Osteoblast (primary cell): ENCODE measurements at regions not wholly inside any gene's neighbourhood (a gene's known extent, or its start where the extent isn't known, plus 50 kb on each side); places are given as distances from the start of the nearest gene placed in this dataset.

Source experiments
- DNase-seq: peaks from one replicate; pipeline ENCODE4 v3.0.0; 2011; ENCODE audit warnings: low spot score, mixed read lengths; ENCODE audit not compliant: insufficient read length; ENCODE audit errors: missing footprints
- H2AFZ ChIP-seq: 2 replicates; pipeline ENCODE4 v1.6.0; 2011; ENCODE audit warnings: mild to moderate bottlenecking, low read length
- H3K27ac ChIP-seq: 2 replicates; pipeline ENCODE4 v1.5.1; 2011; ENCODE audit warnings: mild to moderate bottlenecking, low read depth, low read length, moderate library complexity
- H3K27me3 ChIP-seq: 2 replicates; pipeline ENCODE4 v1.6.0; 2012; ENCODE audit warnings: mild to moderate bottlenecking, control low read depth, inconsistent platforms, low read length, moderate library complexity; ENCODE audit not compliant: insufficient read depth
- H3K36me3 ChIP-seq: 2 replicates; pipeline ENCODE4 v1.5.1; 2011; ENCODE audit warnings: mild to moderate bottlenecking, low read length, control low read depth, moderate library complexity; ENCODE audit not compliant: insufficient read depth
- H3K4me1 ChIP-seq: 2 replicates; pipeline ENCODE4 v1.5.1; 2011; ENCODE audit warnings: mild to moderate bottlenecking, low read length, control low read depth, moderate library complexity; ENCODE audit not compliant: insufficient read depth
- H3K4me2 ChIP-seq: 2 replicates; pipeline ENCODE4 v1.6.0; 2011; ENCODE audit warnings: mild to moderate bottlenecking, low read length; ENCODE audit not compliant: insufficient read depth
- H3K4me3 ChIP-seq: fragments of 200-600 bp; sonication (generic); 3 replicates; pipeline ENCODE4 v1.5.1; 2012; ENCODE audit warnings: mild to moderate bottlenecking, low read length, inconsistent platforms; ENCODE audit not compliant: insufficient read depth
- H3K79me2 ChIP-seq: 2 replicates; pipeline ENCODE4 v1.6.0; 2012; ENCODE audit warnings: mild to moderate bottlenecking, low read length, control low read depth, inconsistent platforms; ENCODE audit not compliant: insufficient read depth
- H3K9me3 ChIP-seq: 2 replicates; pipeline ENCODE4 v1.5.1; 2011; ENCODE audit warnings: low read depth, low read length, control low read depth
- H4K20me1 ChIP-seq: 2 replicates; pipeline ENCODE4 v1.6.0; 2012; ENCODE audit warnings: mild to moderate bottlenecking, low read length, control low read depth; ENCODE audit not compliant: insufficient read depth
- CTCF ChIP-seq: IDR thresholded peaks from 2 replicates; pipeline ENCODE4 v1.5.1; 2011; ENCODE audit warnings: mild to moderate bottlenecking, low read depth, low read length, moderate library complexity; ENCODE audit errors: extremely low read depth

DNA sequence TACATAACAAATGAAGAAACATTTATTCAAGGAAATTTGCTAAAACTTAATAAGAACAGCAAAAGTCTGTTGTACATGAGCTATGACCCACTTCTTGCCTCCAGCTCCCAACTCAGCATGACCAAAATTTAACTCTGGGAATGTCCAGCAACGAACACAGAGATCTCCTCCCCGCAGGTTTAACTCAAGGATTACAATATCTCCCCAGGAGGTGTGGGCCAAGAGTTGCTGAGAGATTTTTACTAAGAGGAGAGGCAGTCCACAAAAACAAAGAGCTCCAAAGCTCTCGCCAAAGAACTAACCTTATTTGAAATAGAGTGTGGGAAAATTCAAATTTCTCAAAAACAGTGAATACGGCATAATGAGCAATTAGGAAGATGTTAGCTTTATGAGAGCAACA, 318.5 kb downstream of the GRB14 start:
- Histone ChIP-seq H3K27me3 (no peaks in the 10 kb centered on the region), H3K4me3 (no peak overlapping the region), H2AFZ (no peak overlapping the region), H3K4me1 (no peaks in the 10 kb centered on the region), H4K20me1 (no peaks in the 10 kb centered on the region), H3K27ac (no peak overlapping the region), H3K4me2 (no peak overlapping the region), H3K79me2 (no peaks in the 10 kb centered on the region), H3K9me3 (no peaks in the 10 kb centered on the region), H3K36me3 (no peaks in the 10 kb centered on the region)
- no peak for DNase-seq
- TF ChIP-seq CTCF = no peak

GRCh38 chr2:164288235-164288634, 333.0 kb downstream of the GRB14 start:
- no peak for TF ChIP-seq CTCF
- Histone ChIP-seq H3K36me3 (no peaks in the 10 kb centered on the region), H3K4me3 (no peak overlapping the region), H3K79me2 (no peaks in the 10 kb centered on the region), H3K4me2 (no peak overlapping the region), H4K20me1 (no peaks in the 10 kb centered on the region), H3K27ac (no peak overlapping the region), H2AFZ (no peak overlapping the region), H3K27me3 (no peaks in the 10 kb centered on the region), H3K9me3 (no peaks in the 10 kb centered on the region), H3K4me1 (no peaks in the 10 kb centered on the region)
- no peak for DNase-seq

DNA sequence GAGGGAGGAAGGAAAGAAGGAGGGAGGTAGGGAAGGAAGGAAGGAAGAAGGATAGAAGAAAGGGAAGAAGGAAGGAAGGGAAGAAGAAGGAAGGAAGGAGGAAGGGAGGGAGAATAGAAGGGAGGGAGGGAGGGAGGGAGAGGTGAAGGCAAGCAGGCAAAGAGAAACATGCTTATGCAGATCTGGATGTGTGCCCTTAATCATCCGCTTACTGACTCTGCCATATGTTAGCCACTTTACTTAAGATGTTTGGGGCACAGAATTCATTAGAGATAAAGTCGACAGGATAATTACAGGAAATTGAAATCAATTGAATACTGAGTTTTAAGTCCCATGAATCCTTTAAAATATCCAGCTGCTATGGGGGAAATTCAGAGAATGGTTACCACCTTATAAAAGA, 334.2 kb downstream of the GRB14 start:
- Histone ChIP-seq H3K4me1 (no peaks in the 10 kb centered on the region), H2AFZ (no peak overlapping the region), H3K27ac (no peak overlapping the region), H3K4me2 (no peak overlapping the region), H3K9me3 (no peaks in the 10 kb centered on the region), H3K27me3 (no peaks in the 10 kb centered on the region), H3K36me3 (no peaks in the 10 kb centered on the region), H4K20me1 (no peaks in the 10 kb centered on the region), H3K4me3 (no peak overlapping the region), H3K79me2 (no peaks in the 10 kb centered on the region)
- no peak for DNase-seq
- TF ChIP-seq CTCF = no peak

- no peak overlapping the region for H3K4me2 ChIP-seq
- H4K20me1 ChIP-seq = no peaks in the 10 kb centered on the region
- H3K9me3 ChIP-seq = no peaks in the 10 kb centered on the region
- H3K36me3 ChIP-seq = no peaks in the 10 kb centered on the region
- no peaks in the 10 kb centered on the region for H3K4me1 ChIP-seq
- no peak overlapping the region for H2AFZ ChIP-seq
- DNase-seq = no peak
- H3K27ac ChIP-seq = no peak overlapping the region
- no peak overlapping the region for H3K4me3 ChIP-seq
- no peaks in the 10 kb centered on the region for H3K79me2 ChIP-seq
- no peaks in the 10 kb centered on the region for H3K27me3 ChIP-seq
- TF ChIP-seq CTCF = no peak
These were observed 335.7 kb downstream of the GRB14 start for GRCh38 chr2:164285576-164285975.
